T-cell (primary cell): ENCODE measurements at regions not wholly inside any gene's neighbourhood (a gene's known extent, or its start where the extent isn't known, plus 50 kb on each side); places are given as distances from the start of the nearest gene placed in this dataset.

ENCODE experiments used
- ATAC-seq, 4 experiments: fragments of 200-7000 bp in 3 of 4; fragments of 150-1000 bp in 1 of 4; cut with Tn5 transposase; replicated peaks in 1 of 4; 1 replicate in 3 of 4; 2 replicates in 1 of 4; pipeline ENCODE4 v1.10.0; 2021; ENCODE audit warnings: moderate library complexity in 3 of 4, mild to moderate bottlenecking in 2 of 4, moderate number of reproducible peaks in 1 of 4
- CTCF ChIA-PET, 2 donors: fragments of 300-600 bp; sonication (Branson Sonifier 250); formaldehyde crosslinking; loops; one replicate each; lab custom pipeline; 2022; ENCODE audit warnings: antibody characterized with exemption in 2 of 2; lab: Charles Lee
- POLR2A ChIA-PET, 2 donors: fragments of 300-600 bp; sonication (Branson Sonifier 250); formaldehyde crosslinking; loops; one replicate each; lab custom pipeline; 2022; ENCODE audit warnings: antibody characterized with exemption in 2 of 2; lab: Charles Lee
- DNase-seq, 35 experiments: peaks; one replicate each; pipeline versions ENCODE4 v3.0.0 to v3.0.0-alpha.2; 2013 to 2023
- H3K27ac ChIP-seq: one replicate; pipeline ENCODE4 v1.5.1; 2013; ENCODE audit warnings: low read length
- H3K27me3 ChIP-seq, 2 experiments: replicated peaks in 1 of 2; 1 replicate in 1 of 2; 2 replicates in 1 of 2; pipeline versions ENCODE4 v1.6.1 to v1.7.0; 2013; ENCODE audit warnings: low read length in 1 of 2, mixed read lengths in 1 of 2; ENCODE audit not compliant: control insufficient read depth in 2 of 2, insufficient read depth in 2 of 2; ENCODE audit errors: extremely low read depth in 1 of 2
- H3K36me3 ChIP-seq, 2 donors: 1 replicate in 1 of 2; 2 replicates in 1 of 2; pipeline versions ENCODE4 v1.6.1 to v1.7.0; 2013; ENCODE audit warnings: low read length in 1 of 2; ENCODE audit not compliant: control insufficient read depth in 2 of 2, insufficient read depth in 1 of 2; ENCODE audit errors: extremely low read depth in 1 of 2
- H3K4me1 ChIP-seq, 2 experiments: 1 replicate in 1 of 2; 2 replicates in 1 of 2; pipeline versions ENCODE4 v1.6.1 to v1.7.0; 2013; ENCODE audit warnings: low read length in 2 of 2, mixed read lengths in 1 of 2; ENCODE audit not compliant: insufficient read depth in 2 of 2, control insufficient read depth in 1 of 2; ENCODE audit errors: extremely low read depth in 1 of 2
- H3K4me3 ChIP-seq, 2 donors: 1 replicate in 1 of 2; 2 replicates in 1 of 2; pipeline versions ENCODE4 v1.5.1 to v1.7.0; 2013; ENCODE audit warnings: mild to moderate bottlenecking in 2 of 2, low read length in 1 of 2, moderate library complexity in 1 of 2; ENCODE audit not compliant: control insufficient read depth in 1 of 2; ENCODE audit errors: extremely low read depth in 1 of 2
- H3K9me3 ChIP-seq: 2 replicates; pipeline ENCODE4 v1.7.0; 2013
- H3K27ac Mint-ChIP-seq, 2 donors: one replicate each; pipeline ENCODE4 v1.8.0; 2020 to 2021; ENCODE audit warnings: mild to moderate bottlenecking in 2 of 2, mixed read lengths in 2 of 2
- H3K27me3 Mint-ChIP-seq, 2 donors: one replicate each; pipeline ENCODE4 v1.8.0; 2021 to 2022; ENCODE audit warnings: mixed read lengths in 2 of 2
- H3K36me3 Mint-ChIP-seq: one replicate; pipeline ENCODE4 v1.8.0; 2021; ENCODE audit warnings: mixed read lengths
- H3K4me1 Mint-ChIP-seq, 3 donors: one replicate each; pipeline ENCODE4 v1.8.0; 2020 to 2022; ENCODE audit warnings: mixed read lengths in 3 of 3, mild to moderate bottlenecking in 1 of 3
- H3K4me3 Mint-ChIP-seq, 3 donors: one replicate each; pipeline ENCODE4 v1.8.0; 2020 to 2022; ENCODE audit warnings: mild to moderate bottlenecking in 3 of 3, mixed read lengths in 3 of 3, moderate library complexity in 3 of 3
- H3K9me3 Mint-ChIP-seq, 3 donors: one replicate each; pipeline ENCODE4 v1.8.0; 2020 to 2022; ENCODE audit warnings: mixed read lengths in 3 of 3
- WGBS: methylation state at CpG from one replicate; pipeline ENCODE4 v1.1.5; 2013; ENCODE audit warnings: missing lambda C conversion rate; ENCODE audit not compliant: insufficient coverage; 5-methylcytosine and 5-hydroxymethylcytosine counted together

- 95% methylated on average over 3 of the region's 9 CpGs for WGBS
Observed at GRCh38 chr22:26848244-26848920, 191.0 kb downstream of the MIAT start.

DNA sequence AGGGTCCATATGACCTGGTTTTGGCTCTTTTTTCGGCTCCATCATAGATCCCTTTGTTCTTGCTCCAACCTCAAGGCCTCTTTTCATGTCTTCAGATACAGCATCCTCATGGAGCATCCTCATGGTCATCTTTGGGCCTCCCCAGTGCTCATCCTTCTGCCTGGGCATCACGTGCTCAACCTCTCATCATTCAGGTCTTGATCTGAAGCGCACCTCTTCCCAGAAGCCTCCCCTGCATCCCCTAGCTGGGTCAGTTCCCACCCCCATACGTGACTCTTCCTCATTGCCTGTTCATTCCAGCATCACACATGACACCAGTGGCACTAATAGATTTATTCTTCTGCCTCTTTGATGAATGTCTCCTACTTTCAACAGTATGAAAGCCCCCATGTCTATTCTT, 192.2 kb downstream of the MIAT start:
- Histone ChIP-seq H3K36me3 (no peaks in the 10 kb centered on the region), H3K27ac (no peak overlapping the region), H3K9me3 (no peaks in the 10 kb centered on the region), H3K4me1 (no peaks in the 10 kb centered on the region), H3K27me3 (no peaks in the 10 kb centered on the region), H3K4me3 (no peak overlapping the region)
- Mint-ChIP-seq H3K27me3 (no peaks in the 10 kb centered on the region), H3K4me3 (no peak overlapping the region), H3K4me1 (no peaks in the 10 kb centered on the region), H3K27ac (no peak overlapping the region), H3K9me3 (no peaks in the 10 kb centered on the region), H3K36me3 (peaks cover 55% of the 10 kb centered on the region)
- DNase-seq (no peak), ATAC-seq (no peak)
- ChIA-PET CTCF (no interaction called here), POLR2A (no interaction called here)
- WGBS: 84% methylated on average over 4 of the region's 4 CpGs

More at GRCh38 chr22:26848244-26848920, 191.0 kb downstream of the MIAT start:
- no peaks in the 10 kb centered on the region for H3K27me3 ChIP-seq
- Mint-ChIP-seq H3K4me1 (no peaks in the 10 kb centered on the region), H3K36me3 (peaks cover 48% of the 10 kb centered on the region), H3K9me3 (no peaks in the 10 kb centered on the region), H3K4me3 (no peak overlapping the region), H3K27me3 (no peaks in the 10 kb centered on the region), H3K27ac (no peak overlapping the region)
- H3K9me3 ChIP-seq: no peaks in the 10 kb centered on the region
- H3K4me3 ChIP-seq: no peak overlapping the region
- H3K4me1 ChIP-seq: no peaks in the 10 kb centered on the region
- DNase-seq: no peak
- H3K36me3 ChIP-seq: no peaks in the 10 kb centered on the region
- no peak for ATAC-seq
- no peak overlapping the region for H3K27ac ChIP-seq
- ChIA-PET POLR2A (no interaction called here), CTCF (interaction anchor here in 1 of 2 donors (0.5 kb wide), 1 partner anchor 1039 kb away, joined by 13 read pairs; no protein-coding TSS in a partner anchor)

GRCh38 chr22:26851125-26851524, 193.7 kb downstream of the MIAT start:
- DNase-seq (no peak), ATAC-seq (no peak)
- Mint-ChIP-seq H3K4me3 (no peak overlapping the region), H3K27me3 (no peaks in the 10 kb centered on the region), H3K36me3 (peaks cover 49% of the 10 kb centered on the region), H3K9me3 (no peaks in the 10 kb centered on the region), H3K27ac (no peak overlapping the region), H3K4me1 (no peaks in the 10 kb centered on the region)
- CTCF ChIA-PET: no interaction called here
- POLR2A ChIA-PET: no interaction called here
- no peaks in the 10 kb centered on the region for H3K27me3 ChIP-seq
- H3K36me3 ChIP-seq: no peaks in the 10 kb centered on the region
- no peak overlapping the region for H3K27ac ChIP-seq
- no peaks in the 10 kb centered on the region for H3K4me1 ChIP-seq
- WGBS: no CpG with 5 or more reads among the region's 1 CpG
- no peak overlapping the region for H3K4me3 ChIP-seq
- H3K9me3 ChIP-seq: no peaks in the 10 kb centered on the region

- no peak overlapping the region for H3K27ac Mint-ChIP-seq
- ChIA-PET CTCF (no interaction called here), POLR2A (no interaction called here)
- Histone ChIP-seq H3K27ac (no peak overlapping the region), H3K36me3 (no peaks in the 10 kb centered on the region), H3K27me3 (no peaks in the 10 kb centered on the region), H3K9me3 (no peaks in the 10 kb centered on the region), H3K4me1 (no peaks in the 10 kb centered on the region), H3K4me3 (no peak overlapping the region)
- H3K27me3 Mint-ChIP-seq: no peaks in the 10 kb centered on the region
- no peak for DNase-seq
- no peak overlapping the region for H3K4me3 Mint-ChIP-seq
- H3K36me3 Mint-ChIP-seq: peaks cover 47% of the 10 kb centered on the region
- no peaks in the 10 kb centered on the region for H3K9me3 Mint-ChIP-seq
- WGBS: 83% methylated on average over 3 of the region's 6 CpGs
- no peaks in the 10 kb centered on the region for H3K4me1 Mint-ChIP-seq
- no peak for ATAC-seq
Observed at GRCh38 chr22:26852176-26852575, 194.8 kb downstream of the MIAT start.

DNA sequence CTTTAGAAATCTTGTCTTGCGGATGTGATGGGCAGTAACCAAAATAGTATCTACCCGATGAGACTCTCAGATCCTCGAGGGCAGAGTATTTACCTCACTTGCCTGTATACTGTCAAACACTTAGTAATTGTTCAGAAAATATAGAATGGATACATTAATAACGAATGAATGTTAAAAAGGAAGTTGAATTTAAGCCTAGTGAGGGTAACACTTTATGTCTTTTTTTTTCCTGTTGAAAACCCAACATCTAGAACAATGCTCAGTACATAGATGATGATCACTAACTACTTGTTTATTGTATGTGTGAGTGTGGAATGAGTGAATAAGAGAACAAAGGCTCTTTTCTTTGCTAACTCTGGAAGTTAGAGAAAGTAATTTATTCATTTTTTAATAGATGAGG, 195.7 kb downstream of the MIAT start:
- DNase-seq (no peak), ATAC-seq (no peak)
- CTCF ChIA-PET: no interaction called here
- POLR2A ChIA-PET: no interaction called here
- no CpG with 5 or more reads among the region's 4 CpGs for WGBS
- H3K27ac Mint-ChIP-seq: no peak overlapping the region
- peaks cover 56% of the 10 kb centered on the region for H3K36me3 Mint-ChIP-seq
- no peaks in the 10 kb centered on the region for H3K4me1 Mint-ChIP-seq
- Histone ChIP-seq H3K4me3 (no peak overlapping the region), H3K36me3 (no peaks in the 10 kb centered on the region), H3K27ac (no peak overlapping the region), H3K4me1 (no peaks in the 10 kb centered on the region), H3K27me3 (no peaks in the 10 kb centered on the region), H3K9me3 (no peaks in the 10 kb centered on the region)
- H3K9me3 Mint-ChIP-seq: no peaks in the 10 kb centered on the region
- H3K4me3 Mint-ChIP-seq: no peak overlapping the region
- no peaks in the 10 kb centered on the region for H3K27me3 Mint-ChIP-seq

GRCh38 chr22:26853495-26853894, 196.1 kb downstream of the MIAT start:
- no peak for ATAC-seq
- H3K27me3 Mint-ChIP-seq: no peaks in the 10 kb centered on the region
- POLR2A ChIA-PET: no interaction called here

GRCh38 chr22:26857169-26857568, 199.8 kb downstream of the MIAT start:
- Histone ChIP-seq H3K36me3 (no peaks in the 10 kb centered on the region), H3K4me1 (no peaks in the 10 kb centered on the region), H3K9me3 (no peaks in the 10 kb centered on the region), H3K27me3 (no peaks in the 10 kb centered on the region), H3K27ac (no peak overlapping the region), H3K4me3 (no peak overlapping the region)
- 85% methylated on average over 5 of the region's 5 CpGs for WGBS
- Mint-ChIP-seq H3K4me1 (no peaks in the 10 kb centered on the region), H3K4me3 (no peak overlapping the region), H3K36me3 (peaks cover 64% of the 10 kb centered on the region), H3K9me3 (peaks cover 0 to 4% (median 3%) of the 10 kb centered on the region in 3 donors), H3K27ac (no peak overlapping the region), H3K27me3 (no peaks in the 10 kb centered on the region)
- ATAC-seq (no peak), DNase-seq (no peak)
- POLR2A ChIA-PET: no interaction called here
- CTCF ChIA-PET: no interaction called here

More at GRCh38 chr22:26853495-26853894, 196.1 kb downstream of the MIAT start:
- Histone ChIP-seq H3K27me3 (no peaks in the 10 kb centered on the region), H3K36me3 (no peaks in the 10 kb centered on the region), H3K4me1 (no peaks in the 10 kb centered on the region), H3K4me3 (no peak overlapping the region), H3K27ac (no peak overlapping the region), H3K9me3 (no peaks in the 10 kb centered on the region)
- no peak overlapping the region for H3K4me3 Mint-ChIP-seq
- no peaks in the 10 kb centered on the region for H3K4me1 Mint-ChIP-seq
- 100% methylated on average over 1 of the region's 2 CpGs for WGBS
- no peak for DNase-seq
- H3K9me3 Mint-ChIP-seq: no peaks in the 10 kb centered on the region
- CTCF ChIA-PET: no interaction called here
- H3K36me3 Mint-ChIP-seq: peaks cover 60% of the 10 kb centered on the region
- H3K27ac Mint-ChIP-seq: no peak overlapping the region
